Keratinocyte (primary cell): ENCODE measurements at regions not wholly inside any gene's neighbourhood (a gene's known extent, or its start where the extent isn't known, plus 50 kb on each side); places are given as distances from the start of the nearest gene placed in this dataset.

Experiments used
- CTCF ChIP-seq, 3 experiments: IDR thresholded peaks in 1 of 3; conservative IDR thresholded peaks in 1 of 3; optimal IDR thresholded peaks in 1 of 3; 2 replicates in 2 of 3; 3 replicates in 1 of 3; pipeline versions ENCODE3 to v1.5.1; 2011; ENCODE audit warnings: low read length in 3 of 3, mild to moderate bottlenecking in 3 of 3, moderate library complexity in 2 of 3, control low read depth in 1 of 3, inconsistent platforms in 1 of 3; ENCODE audit not compliant: insufficient read depth in 2 of 3; ENCODE audit errors: extremely low read depth in 1 of 3
- EZH2 ChIP-seq: IDR thresholded peaks from one replicate; pipeline ENCODE4 v1.6.1; 2012; ENCODE audit warnings: inconsistent platforms, mild to moderate bottlenecking, low read length, moderate library complexity

GRCh38 chr4:127174616-127175015, 458.1 kb upstream of the INTU start:
- TF ChIP-seq CTCF (optimal IDR thresholded peaks at IDR 0.05 in 1 of 3, IDR thresholded peaks at IDR 0.05 in 1 of 3, conservative IDR thresholded peaks at IDR 0.05 in 1 of 3; ENCODE audit: extremely low read depth in 1 of 3, insufficient read depth in 2 of 3, low read length in 3 of 3) (no peak), EZH2 (no peak)
